GM19463 (cell line): ENCODE measurements at regions not wholly inside any gene's neighbourhood (a gene's known extent, or its start where the extent isn't known, plus 50 kb on each side); places are given as distances from the start of the nearest gene placed in this dataset.
"Not testable (repeated sequence)": the region's sequence is repeated elsewhere in the genome, so short reads cannot be mapped to it uniquely, and the experiment has no call there.

Experiments
- ATAC-seq: cut with Tn5 transposase; IDR thresholded peaks from one replicate; pipeline ENCODE4 v1.9.1; 2021; ENCODE audit warnings: mild to moderate bottlenecking, moderate library complexity; ENCODE audit not compliant: unreplicated experiment

GRCh38 chr4:142897518-142897917 lies 51.4 kb upstream of the INPP4B start:
- ATAC-seq, result not testable (repeated sequence)

GRCh38 chr4:142900622-142901021 lies 54.5 kb upstream of the INPP4B start:
- ATAC-seq, result no peak

GRCh38 chr4:142901166-142901662 lies 55.1 kb upstream of the INPP4B start:
- ATAC-seq, result no peak

- ATAC-seq, result not testable (repeated sequence)
Measured at GRCh38 chr4:142903617-142904016, 57.5 kb upstream of the INPP4B start.

DNA sequence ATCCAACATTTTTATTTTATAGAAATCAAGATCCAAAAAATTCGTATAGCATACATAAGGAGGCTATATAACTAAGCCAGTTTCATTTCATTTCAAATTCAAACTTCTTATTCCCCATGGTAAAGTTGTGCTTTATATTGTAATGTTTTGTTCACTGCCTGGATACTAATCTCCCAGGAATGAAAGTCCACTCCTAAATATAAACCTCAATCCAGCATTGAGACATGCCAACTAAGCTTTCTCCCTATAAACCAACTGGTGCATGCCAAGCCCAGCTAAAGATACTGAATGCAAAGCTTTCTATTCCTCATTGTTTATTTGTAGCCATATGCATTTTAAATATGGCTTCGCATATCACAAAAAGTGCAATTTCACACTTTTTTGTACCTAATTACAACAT lies 63.8 kb upstream of the INPP4B start:
- ATAC-seq, result no peak

GRCh38 chr4:142913034-142913433 lies 66.9 kb upstream of the INPP4B start:
- no peak for ATAC-seq

- ATAC-seq, result no peak
Measured at GRCh38 chr4:142913461-142914030, 67.4 kb upstream of the INPP4B start.

GRCh38 chr4:142917678-142918077 lies 71.6 kb upstream of the INPP4B start:
- no peak for ATAC-seq

DNA sequence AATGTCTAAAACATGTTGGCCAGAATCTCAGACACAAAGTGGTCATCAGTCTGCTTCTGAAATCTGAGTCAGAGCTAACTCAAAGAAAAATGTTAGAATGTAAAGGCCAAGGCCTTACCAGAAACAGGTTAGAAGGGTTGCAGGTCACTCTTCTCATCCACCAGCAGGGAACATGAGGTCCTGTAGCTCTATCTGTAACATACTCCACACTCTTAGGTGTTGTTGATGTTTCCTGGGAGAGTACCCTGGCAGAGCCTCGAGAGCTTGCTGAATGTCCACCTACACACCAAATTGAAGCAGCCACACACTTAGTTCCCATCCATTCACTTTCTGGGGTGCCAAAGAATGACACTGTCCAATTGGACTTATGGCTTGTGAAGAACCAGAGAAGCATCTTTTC lies 76.6 kb upstream of the INPP4B start:
- ATAC-seq, result no peak

DNA sequence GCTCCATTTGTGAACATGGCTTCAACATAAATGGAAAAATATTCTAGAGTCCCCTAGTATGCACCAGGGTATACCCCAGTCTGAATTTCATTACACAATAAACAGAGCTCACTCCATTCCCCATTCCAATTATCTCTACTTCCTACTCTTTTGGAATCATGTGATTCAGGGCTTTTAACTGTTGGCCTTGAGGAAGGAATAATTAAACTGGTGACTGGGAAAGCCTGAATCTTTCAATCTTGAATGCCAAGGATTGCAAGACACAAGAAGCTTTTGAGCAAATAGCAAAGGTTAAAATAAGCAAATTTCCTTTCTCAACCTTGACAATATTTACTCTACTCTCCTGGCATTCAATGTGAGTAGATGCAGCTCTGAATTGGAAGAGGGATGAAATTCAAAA lies 77.5 kb upstream of the INPP4B start:
- ATAC-seq, result no peak

GRCh38 chr4:142925161-142925560 lies 79.1 kb upstream of the INPP4B start:
- ATAC-seq, result no peak

DNA sequence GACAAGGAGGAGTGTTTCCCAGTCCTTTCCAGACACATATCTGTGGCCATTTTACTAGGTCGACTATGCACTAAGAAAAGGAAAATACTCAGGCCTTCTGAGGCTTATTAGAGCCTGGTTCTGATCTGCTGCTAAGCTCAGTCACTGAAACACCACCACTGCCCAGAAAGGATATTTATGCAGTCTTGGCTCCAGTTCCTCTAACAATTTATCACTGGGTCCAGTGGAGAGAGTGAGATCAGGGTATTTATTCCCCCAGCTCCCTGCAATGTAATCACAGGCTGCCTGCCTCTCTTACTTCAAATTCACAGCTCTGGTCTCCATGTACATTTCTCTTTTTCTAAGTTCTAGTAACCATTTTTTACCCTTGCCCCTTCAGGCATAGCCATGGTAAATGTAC lies 81.6 kb upstream of the INPP4B start:
- no peak for ATAC-seq

- no peak for ATAC-seq
Measured at GRCh38 chr4:142929526-142929925, 83.4 kb upstream of the INPP4B start.

- ATAC-seq, result no peak
Measured at GRCh38 chr4:142933207-142933606, 87.1 kb upstream of the INPP4B start.

GRCh38 chr4:142940425-142941330 lies 94.6 kb upstream of the INPP4B start:
- ATAC-seq, result no peak

DNA sequence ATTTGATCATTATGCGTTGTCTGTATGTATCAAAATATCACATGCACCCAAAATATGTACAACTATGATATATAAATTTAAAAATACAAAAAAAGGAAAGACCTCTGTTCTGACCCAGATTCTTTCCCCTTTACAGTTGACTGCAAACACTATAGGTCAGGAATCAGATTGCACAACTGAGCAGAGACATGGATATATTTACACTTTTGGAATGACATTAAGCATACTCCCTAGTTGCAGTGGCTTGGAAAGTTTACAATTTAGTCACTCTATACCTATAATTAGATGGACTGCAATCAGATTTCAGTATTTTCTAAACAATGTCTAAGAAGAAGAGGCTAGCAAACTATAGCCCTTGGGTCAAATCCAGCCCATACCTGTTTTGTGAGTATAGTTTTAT lies 98.5 kb upstream of the INPP4B start:
- no peak for ATAC-seq

DNA sequence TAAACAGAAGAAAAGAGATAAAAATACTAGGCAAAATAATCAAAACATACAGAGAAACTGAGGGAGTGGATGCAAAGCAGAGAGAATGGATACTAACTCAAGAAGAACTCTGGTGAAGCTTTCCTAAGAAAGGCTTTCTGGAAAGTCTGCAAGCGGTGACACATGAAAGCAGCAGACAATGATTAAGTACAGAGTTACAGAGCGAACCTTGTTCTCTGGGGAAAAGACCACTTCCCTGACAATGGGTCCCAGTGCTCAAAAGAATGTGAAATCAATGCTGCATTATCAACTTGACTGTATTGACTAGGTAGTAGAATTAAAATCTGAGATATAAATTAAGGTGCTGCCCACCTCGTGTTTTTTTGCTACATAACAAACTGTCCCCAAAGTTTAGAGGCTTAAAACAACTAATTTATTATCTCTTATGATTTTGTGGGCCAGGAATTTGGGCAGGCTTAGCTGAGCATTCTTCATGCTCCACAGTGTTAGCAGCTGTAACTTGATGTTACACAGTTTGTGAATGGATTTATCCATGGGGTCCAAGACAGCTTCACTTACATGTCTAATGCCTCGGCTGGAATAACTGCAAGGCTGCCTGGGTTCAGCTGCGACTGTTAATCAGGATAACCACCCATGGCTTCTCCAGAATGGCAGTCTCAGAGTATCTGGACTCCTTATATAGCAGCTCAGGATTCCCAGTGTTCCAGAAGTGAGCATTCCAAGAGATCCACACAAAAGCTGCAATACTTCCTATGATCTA lies 106.9 kb upstream of the INPP4B start:
- ATAC-seq, result no peak

DNA sequence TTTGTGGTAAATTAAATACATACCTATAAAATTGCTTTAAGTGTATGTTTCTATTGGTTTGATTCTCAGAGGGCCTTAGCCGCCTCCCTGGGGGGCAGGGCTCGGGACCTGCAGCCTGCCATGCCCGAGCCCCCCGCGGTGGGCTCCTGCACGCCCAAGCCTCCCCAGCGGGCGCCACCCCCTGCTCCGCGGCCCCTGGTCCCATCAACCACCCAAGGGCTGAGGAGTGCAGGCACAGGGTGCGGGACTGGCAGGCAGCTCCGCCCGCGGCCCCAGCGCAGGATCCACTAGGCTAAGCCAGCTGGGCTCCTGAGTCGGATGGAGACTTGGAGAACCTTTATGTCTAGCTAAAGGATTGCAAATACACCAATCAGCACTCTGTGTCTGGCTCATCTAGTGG lies 108.3 kb upstream of the INPP4B start:
- ATAC-seq, result no peak

DNA sequence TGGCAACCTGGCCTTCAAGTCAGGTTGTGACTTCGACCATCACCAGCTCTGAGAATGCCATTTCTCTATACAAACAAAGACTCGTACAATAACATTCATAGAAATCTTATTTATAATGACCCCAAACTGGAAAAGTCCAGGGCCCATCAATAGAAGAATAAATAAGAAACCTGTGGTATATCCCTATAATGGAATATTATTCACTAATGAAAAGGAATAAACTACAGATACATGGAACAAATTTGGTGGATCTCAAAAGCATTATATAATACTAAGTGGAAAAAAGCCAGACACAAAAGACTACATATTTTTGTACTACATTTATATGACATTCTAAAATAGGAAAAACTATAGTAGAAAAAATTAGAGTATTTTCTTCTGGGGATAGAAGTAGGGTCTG lies 109.4 kb upstream of the INPP4B start:
- no peak for ATAC-seq

DNA sequence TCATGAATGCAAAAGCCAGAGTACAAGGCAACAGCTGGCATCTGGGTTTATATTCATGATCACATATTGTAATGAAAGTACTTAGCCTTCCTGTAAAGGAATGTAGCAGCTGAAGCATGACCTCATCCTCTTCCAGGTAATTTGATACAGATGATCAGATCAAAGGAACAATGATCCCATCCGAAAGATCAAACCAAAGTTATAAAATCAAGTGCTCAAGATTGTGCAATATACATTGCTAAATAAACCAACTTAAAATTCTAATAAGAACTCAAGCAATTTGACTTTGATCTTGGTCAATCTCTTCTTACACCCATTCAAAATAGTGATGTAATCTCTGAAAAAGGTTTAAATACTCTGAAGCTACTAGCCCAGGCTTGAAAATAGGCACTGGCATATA lies 113.1 kb upstream of the INPP4B start:
- no peak for ATAC-seq

DNA sequence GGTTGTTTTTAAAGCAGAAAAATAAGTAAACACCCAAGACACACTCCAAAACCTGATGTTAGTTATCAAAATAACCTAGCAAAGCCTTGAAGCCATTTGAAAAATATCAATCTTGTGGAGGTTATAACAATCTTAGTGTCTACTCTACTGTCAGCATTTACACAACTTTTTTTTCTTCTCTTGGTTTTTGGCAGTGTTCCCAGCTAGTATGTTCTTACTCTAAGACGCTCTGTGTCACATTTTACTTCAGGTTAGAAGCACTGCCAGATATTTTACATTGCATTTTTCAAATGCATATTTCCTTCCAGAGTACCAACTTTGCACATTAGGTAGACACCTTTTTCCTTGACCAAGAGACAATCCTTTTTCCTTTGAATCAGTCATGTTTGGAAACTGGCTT lies 114.0 kb upstream of the INPP4B start:
- ATAC-seq, result no peak
